Peyer's patch (tissue), 4 donors: ENCODE measurements at regions not wholly inside any gene's neighbourhood (a gene's known extent, or its start where the extent isn't known, plus 50 kb on each side); places are given as distances from the start of the nearest gene placed in this dataset.

Experiments
- CTCF ChIP-seq, 6 experiments: fragments of 450-650 bp in 4 of 6; fragments of 200-600 bp in 2 of 6; sonication (generic) in 1 of 6; IDR thresholded peaks; one replicate each; pipeline ENCODE4 v1.5.1; 2017 to 2019; ENCODE audit warnings: antibody characterized with exemption in 6 of 6, mild to moderate bottlenecking in 3 of 6, moderate library complexity in 1 of 6
- POLR2A ChIP-seq, 2 donors: fragments of 450-650 bp; IDR thresholded peaks; one replicate each; pipeline ENCODE4 v1.5.1; 2017; ENCODE audit warnings: antibody characterized with exemption in 2 of 2, mild to moderate bottlenecking in 2 of 2, moderate library complexity in 2 of 2

GRCh38 chr13:111521691-111522229 lies 201.3 kb downstream of the TEX29 start:
- TF ChIP-seq CTCF (IDR thresholded peaks at IDR 0.05) (no peak), POLR2A (IDR thresholded peaks at IDR 0.05) (no peak)
